BE2C (cell line): ENCODE measurements at regions not wholly inside any gene's neighbourhood (a gene's known extent, or its start where the extent isn't known, plus 50 kb on each side); places are given as distances from the start of the nearest gene placed in this dataset.
"Not testable (repeated sequence)": the region's sequence is repeated elsewhere in the genome, so short reads cannot be mapped to it uniquely, and the experiment has no call there.

Source experiments
- DNase-seq: peaks from one replicate; pipeline ENCODE4 v3.0.0-alpha.2; 2020
- H3K27me3 ChIP-seq: fragments of 250-450 bp; sonication (Bioruptor Pico); 2 replicates; pipeline ENCODE4 v1.5.1; 2020; ENCODE audit warnings: mild to moderate bottlenecking
- H3K36me3 ChIP-seq: fragments of 250-450 bp; sonication (Bioruptor Pico); 2 replicates; pipeline ENCODE4 v1.5.1; 2020; ENCODE audit warnings: mild to moderate bottlenecking
- H3K4me1 ChIP-seq: fragments of 250-450 bp; sonication (Bioruptor Pico); 2 replicates; pipeline ENCODE4 v1.5.1; 2020
- H3K4me3 ChIP-seq: 2 replicates; pipeline ENCODE4 v1.5.1; 2011; ENCODE audit warnings: low read depth, low read length
- H3K9me3 ChIP-seq: fragments of 250-450 bp; sonication (Bioruptor Pico); 2 replicates; pipeline ENCODE4 v1.5.1; 2020
- CTCF ChIP-seq: IDR thresholded peaks from 2 replicates; pipeline ENCODE4 v1.5.1; 2012; ENCODE audit warnings: mild to moderate bottlenecking, low read depth, low read length

GRCh38 chr6:16019462-16019861 is 109.4 kb upstream of the MYLIP start:
- Histone ChIP-seq H3K4me1 (no peaks in the 10 kb centered on the region), H3K4me3 (no peak overlapping the region), H3K9me3 (no peaks in the 10 kb centered on the region), H3K27me3 (no peaks in the 10 kb centered on the region), H3K36me3 (no peaks in the 10 kb centered on the region)
- TF ChIP-seq CTCF = no peak
- no peak for DNase-seq

- Histone ChIP-seq H3K4me3 (no peak overlapping the region), H3K4me1 (no peaks in the 10 kb centered on the region), H3K9me3 (no peaks in the 10 kb centered on the region), H3K27me3 (no peaks in the 10 kb centered on the region), H3K36me3 (no peaks in the 10 kb centered on the region)
- no peak for TF ChIP-seq CTCF
- DNase-seq = no peak
Observed at GRCh38 chr6:16018626-16019025, 110.3 kb upstream of the MYLIP start.

GRCh38 chr6:16014325-16014724 is 114.6 kb upstream of the MYLIP start:
- H3K4me1 ChIP-seq, H3K9me3 ChIP-seq, H3K4me3 ChIP-seq, H3K36me3 ChIP-seq, DNase-seq, H3K27me3 ChIP-seq: not testable (repeated sequence)

GRCh38 chr6:16007146-16007545 is 121.7 kb upstream of the MYLIP start:
- no peak for DNase-seq
- H3K4me3 ChIP-seq = no peak overlapping the region
- no peak for TF ChIP-seq CTCF
- H3K36me3 ChIP-seq = no peaks in the 10 kb centered on the region
- no peaks in the 10 kb centered on the region; the same call in 1 of the 2 replicates for H3K4me1 ChIP-seq
- H3K9me3 ChIP-seq = no peaks in the 10 kb centered on the region
- H3K27me3 ChIP-seq = no peaks in the 10 kb centered on the region

GRCh38 chr6:16006681-16007080 is 122.2 kb upstream of the MYLIP start:
- H3K4me1 ChIP-seq = no peaks in the 10 kb centered on the region; the same call in 1 of the 2 replicates
- H3K4me3 ChIP-seq = no peak overlapping the region
- H3K27me3 ChIP-seq = no peaks in the 10 kb centered on the region
- H3K36me3 ChIP-seq = no peaks in the 10 kb centered on the region
- H3K9me3 ChIP-seq = no peaks in the 10 kb centered on the region
- no peak for TF ChIP-seq CTCF
- DNase-seq = no peak

GRCh38 chr6:16004934-16005679 is 123.8 kb upstream of the MYLIP start:
- no peaks in the 10 kb centered on the region; the same call in 1 of the 2 replicates for H3K4me1 ChIP-seq
- no peak for DNase-seq
- H3K9me3 ChIP-seq = no peaks in the 10 kb centered on the region
- H3K27me3 ChIP-seq = no peaks in the 10 kb centered on the region
- H3K36me3 ChIP-seq = no peaks in the 10 kb centered on the region
- no peak overlapping the region for H3K4me3 ChIP-seq
- TF ChIP-seq CTCF = no peak

- H3K4me3 ChIP-seq = no peak overlapping the region
- H3K4me1 ChIP-seq = no peaks in the 10 kb centered on the region; the same call in 1 of the 2 replicates
- no peak for DNase-seq
- no peaks in the 10 kb centered on the region for H3K36me3 ChIP-seq
- TF ChIP-seq CTCF = no peak
- H3K27me3 ChIP-seq = no peaks in the 10 kb centered on the region
- H3K9me3 ChIP-seq = no peaks in the 10 kb centered on the region
Observed at GRCh38 chr6:16003197-16003491, 125.7 kb upstream of the MYLIP start.
